NT2/D1 (cell line): ENCODE measurements at regions not wholly inside any gene's neighbourhood (a gene's known extent, or its start where the extent isn't known, plus 50 kb on each side); places are given as distances from the start of the nearest gene placed in this dataset.

ENCODE experiments used
- SUZ12 ChIP-seq: IDR thresholded peaks from 2 replicates; pipeline ENCODE4 v1.6.1; 2011; ENCODE audit not compliant: insufficient read length, insufficient read depth; ENCODE audit errors: extremely low read depth
- YY1 ChIP-seq: IDR thresholded peaks from 2 replicates; pipeline ENCODE4 v1.6.1; 2011; ENCODE audit not compliant: insufficient read length, insufficient read depth
- ZNF274 ChIP-seq: IDR thresholded peaks from 2 replicates; pipeline ENCODE4 v1.6.1; 2011; ENCODE audit warnings: mild to moderate bottlenecking, low read depth, low read length

- no peak for TF ChIP-seq YY1
- TF ChIP-seq ZNF274 = no peak
- no peak for TF ChIP-seq SUZ12
These were observed 496.3 kb downstream of the PDGFC start for GRCh38 chr4:156475322-156475721.
